Neural cell (in vitro differentiated cells): ENCODE measurements at regions not wholly inside any gene's neighbourhood (a gene's known extent, or its start where the extent isn't known, plus 50 kb on each side); places are given as distances from the start of the nearest gene placed in this dataset.

Experiments used
- H2AFZ ChIP-seq: fragments of 200-600, 300-800 bp; sonication (generic), shearing (Covaris generic); 2 replicates; pipeline ENCODE4 v1.6.0; 2014; ENCODE audit warnings: low read depth, mild to moderate bottlenecking, antibody characterized with exemption, low read length, moderate library complexity
- H3F3A ChIP-seq: fragments of 200-600 bp; shearing (Covaris generic); 2 replicates; pipeline ENCODE4 v1.6.1; 2016; ENCODE audit warnings: mild to moderate bottlenecking, moderate library complexity, mixed read lengths, antibody characterized with exemption, low read length; ENCODE audit not compliant: insufficient read depth, poor library complexity, severe bottlenecking
- H3K27ac ChIP-seq: fragments of 200-600, 300-800 bp; sonication (generic), shearing (Covaris generic); 2 replicates; pipeline ENCODE4 v1.5.1; 2014; ENCODE audit warnings: mild to moderate bottlenecking, low read length, moderate library complexity
- H3K27me3 ChIP-seq: fragments of 300-800, 200-600 bp; sonication (generic), shearing (Covaris generic); 2 replicates; pipeline ENCODE4 v1.6.0; 2014; ENCODE audit warnings: mild to moderate bottlenecking, low read depth, low read length, moderate library complexity; ENCODE audit not compliant: insufficient read depth
- H3K36me3 ChIP-seq: fragments of 300-800, 200-600 bp; sonication (generic), shearing (Covaris generic); 2 replicates; pipeline ENCODE4 v1.5.1; 2014; ENCODE audit warnings: mild to moderate bottlenecking, antibody characterized with exemption, low read length, moderate library complexity; ENCODE audit not compliant: insufficient read depth
- H3K4me2 ChIP-seq: fragments of 300-800, 200-600 bp; sonication (generic), shearing (Covaris generic); 2 replicates; pipeline ENCODE4 v1.6.0; 2014; ENCODE audit warnings: mild to moderate bottlenecking, low read length
- H3K4me3 ChIP-seq: fragments of 300-800, 200-600 bp; sonication (generic), shearing (Covaris generic); 2 replicates; pipeline ENCODE4 v1.5.1; 2014; ENCODE audit warnings: mild to moderate bottlenecking, low read length, moderate library complexity
- H3K79me2 ChIP-seq: fragments of 200-600 bp; shearing (Covaris generic); replicated peaks from 2 replicates; pipeline ENCODE4 v1.6.0; 2014; ENCODE audit warnings: mild to moderate bottlenecking, low read length, moderate library complexity; ENCODE audit not compliant: insufficient read depth
- H3K9ac ChIP-seq: fragments of 300-800, 200-600 bp; sonication (generic), shearing (Covaris generic); 2 replicates; pipeline ENCODE4 v1.6.1; 2016; ENCODE audit warnings: mild to moderate bottlenecking, low read length, mixed read lengths
- H3K9me2 ChIP-seq: fragments of 200-600 bp; shearing (Covaris generic); 2 replicates; pipeline ENCODE4 v1.6.1; 2016; ENCODE audit warnings: mild to moderate bottlenecking, low read length, mixed read lengths; ENCODE audit not compliant: insufficient read depth
- H3K9me3 ChIP-seq: fragments of 200-600, 300-800 bp; sonication (generic), shearing (Covaris generic); 2 replicates; pipeline ENCODE4 v1.6.1; 2016; ENCODE audit warnings: mild to moderate bottlenecking, mixed run types, low read length, moderate library complexity, mixed read lengths
- H4K20me1 ChIP-seq: fragments of 200-600 bp; shearing (Covaris generic); 2 replicates; pipeline ENCODE4 v1.6.1; 2016; ENCODE audit warnings: mild to moderate bottlenecking, mixed run types; ENCODE audit not compliant: insufficient read depth
- EP300 ChIP-seq: fragments of 450-650 bp; conservative IDR thresholded peaks from 2 replicates; pipeline ENCODE4 v1.6.1; 2014; ENCODE audit warnings: antibody characterized with exemption, mild to moderate bottlenecking, moderate library complexity; ENCODE audit not compliant: poor library complexity, severe bottlenecking
- EZH2 ChIP-seq: fragments of 200-600, 300-800 bp; shearing (Covaris generic), sonication (generic); IDR thresholded peaks from 2 replicates; pipeline ENCODE4 v1.6.1; 2014; ENCODE audit warnings: antibody characterized with exemption, low read length, borderline replicate concordance, mild to moderate bottlenecking; ENCODE audit not compliant: insufficient read depth, poor library complexity, severe bottlenecking
- MXI1 ChIP-seq: fragments of 450-650 bp; conservative IDR thresholded peaks from 2 replicates; pipeline ENCODE4 v1.6.1; 2014; ENCODE audit warnings: antibody characterized with exemption, mild to moderate bottlenecking; ENCODE audit not compliant: poor library complexity, severe bottlenecking
- POLR2AphosphoS5 ChIP-seq: IDR thresholded peaks from 2 replicates; pipeline ENCODE4 v1.6.1; 2012
- RAD21 ChIP-seq: fragments of 450-650 bp; conservative IDR thresholded peaks from 2 replicates; pipeline ENCODE4 v1.6.1; 2014; ENCODE audit warnings: antibody characterized with exemption, mild to moderate bottlenecking, moderate library complexity
- SMC3 ChIP-seq: fragments of 450-650 bp; conservative IDR thresholded peaks from 2 replicates; pipeline ENCODE4 v1.6.1; 2014; ENCODE audit warnings: antibody characterized with exemption, mild to moderate bottlenecking, moderate library complexity; ENCODE audit not compliant: poor library complexity
- TAF1 ChIP-seq: IDR thresholded peaks from 2 replicates; pipeline ENCODE4 v1.6.1; 2012; ENCODE audit warnings: low read depth
- TF ChIP-seq, protein P1 (sequence below): IDR thresholded peaks from 2 replicates; pipeline ENCODE4 v1.6.1; 2012; ENCODE audit warnings: borderline replicate concordance
- TF ChIP-seq, protein P2 (sequence below): fragments of 450-650 bp; IDR thresholded peaks from 2 replicates; pipeline ENCODE4 v1.5.1; 2014; ENCODE audit warnings: antibody characterized with exemption, mild to moderate bottlenecking, moderate library complexity; ENCODE audit not compliant: poor library complexity, severe bottlenecking

DNA sequence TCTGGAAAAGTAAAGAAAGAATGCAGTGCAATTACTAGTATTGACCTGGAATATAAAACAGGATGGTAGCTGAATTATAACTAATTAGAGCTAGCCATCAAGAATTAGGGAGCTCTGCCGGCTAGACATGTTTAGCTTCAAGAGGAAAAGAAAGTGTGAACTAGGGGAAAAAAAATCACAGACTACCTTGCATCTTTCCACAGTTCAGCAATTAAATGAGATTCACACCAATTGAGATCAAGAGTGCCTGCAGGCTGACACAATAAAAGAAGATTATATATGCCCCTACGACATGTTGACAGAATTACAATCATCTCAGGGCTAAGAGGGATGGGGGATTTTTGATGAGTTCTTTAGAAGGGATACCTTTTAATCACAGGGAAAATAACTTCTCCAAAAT, 303.3 kb upstream of the CELF2 start:
- Histone ChIP-seq H3K9ac (no peak overlapping the region), H3K9me2 (no peaks in the 10 kb centered on the region), H3K36me3 (no peaks in the 10 kb centered on the region), H3K4me3 (no peak overlapping the region), H4K20me1 (no peaks in the 10 kb centered on the region), H3K4me2 (no peak overlapping the region), H3K79me2 (no peaks in the 10 kb centered on the region), H3K27ac (no peak overlapping the region), H3K27me3 (no peaks in the 10 kb centered on the region), H3F3A (no peaks in the 10 kb centered on the region), H2AFZ (no peak overlapping the region), H3K9me3 (no peaks in the 10 kb centered on the region)
- TF ChIP-seq SMC3 (no peak), EZH2 (no peak), POLR2AphosphoS5 (no peak)

DNA sequence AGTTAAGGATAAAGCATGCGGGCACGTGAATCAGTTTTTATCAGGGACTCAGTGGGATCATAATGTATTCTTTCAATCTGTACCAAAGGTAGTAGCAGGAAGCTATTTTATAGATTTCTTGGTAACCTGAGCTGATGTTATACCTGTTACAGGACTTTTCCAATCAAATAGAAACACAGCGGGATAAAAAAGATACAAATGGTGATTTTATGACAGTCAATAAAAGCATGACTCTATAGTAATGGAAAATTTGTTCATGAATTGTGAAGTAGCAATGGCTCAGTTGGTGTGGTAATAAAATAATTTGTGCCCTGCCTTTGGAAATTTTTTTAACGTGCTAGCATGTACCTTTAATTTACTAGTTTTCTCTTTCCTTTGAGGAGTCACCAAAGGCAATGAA, 300.7 kb upstream of the CELF2 start:
- Histone ChIP-seq H3F3A (no peaks in the 10 kb centered on the region), H3K4me3 (no peak overlapping the region), H3K4me2 (no peak overlapping the region), H3K27me3 (no peaks in the 10 kb centered on the region), H3K9me3 (no peaks in the 10 kb centered on the region), H4K20me1 (no peaks in the 10 kb centered on the region), H3K36me3 (no peaks in the 10 kb centered on the region), H3K9me2 (no peaks in the 10 kb centered on the region), H3K27ac (no peak overlapping the region), H3K79me2 (no peaks in the 10 kb centered on the region), H3K9ac (no peak overlapping the region), H2AFZ (no peak overlapping the region)
- TF ChIP-seq, protein P1, sequence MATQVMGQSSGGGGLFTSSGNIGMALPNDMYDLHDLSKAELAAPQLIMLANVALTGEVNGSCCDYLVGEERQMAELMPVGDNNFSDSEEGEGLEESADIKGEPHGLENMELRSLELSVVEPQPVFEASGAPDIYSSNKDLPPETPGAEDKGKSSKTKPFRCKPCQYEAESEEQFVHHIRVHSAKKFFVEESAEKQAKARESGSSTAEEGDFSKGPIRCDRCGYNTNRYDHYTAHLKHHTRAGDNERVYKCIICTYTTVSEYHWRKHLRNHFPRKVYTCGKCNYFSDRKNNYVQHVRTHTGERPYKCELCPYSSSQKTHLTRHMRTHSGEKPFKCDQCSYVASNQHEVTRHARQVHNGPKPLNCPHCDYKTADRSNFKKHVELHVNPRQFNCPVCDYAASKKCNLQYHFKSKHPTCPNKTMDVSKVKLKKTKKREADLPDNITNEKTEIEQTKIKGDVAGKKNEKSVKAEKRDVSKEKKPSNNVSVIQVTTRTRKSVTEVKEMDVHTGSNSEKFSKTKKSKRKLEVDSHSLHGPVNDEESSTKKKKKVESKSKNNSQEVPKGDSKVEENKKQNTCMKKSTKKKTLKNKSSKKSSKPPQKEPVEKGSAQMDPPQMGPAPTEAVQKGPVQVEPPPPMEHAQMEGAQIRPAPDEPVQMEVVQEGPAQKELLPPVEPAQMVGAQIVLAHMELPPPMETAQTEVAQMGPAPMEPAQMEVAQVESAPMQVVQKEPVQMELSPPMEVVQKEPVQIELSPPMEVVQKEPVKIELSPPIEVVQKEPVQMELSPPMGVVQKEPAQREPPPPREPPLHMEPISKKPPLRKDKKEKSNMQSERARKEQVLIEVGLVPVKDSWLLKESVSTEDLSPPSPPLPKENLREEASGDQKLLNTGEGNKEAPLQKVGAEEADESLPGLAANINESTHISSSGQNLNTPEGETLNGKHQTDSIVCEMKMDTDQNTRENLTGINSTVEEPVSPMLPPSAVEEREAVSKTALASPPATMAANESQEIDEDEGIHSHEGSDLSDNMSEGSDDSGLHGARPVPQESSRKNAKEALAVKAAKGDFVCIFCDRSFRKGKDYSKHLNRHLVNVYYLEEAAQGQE, result no peak
- TF ChIP-seq MXI1 (no peak), TAF1 (no peak), RAD21 (no peak), EP300 (no peak)
- TF ChIP-seq, protein P2, sequence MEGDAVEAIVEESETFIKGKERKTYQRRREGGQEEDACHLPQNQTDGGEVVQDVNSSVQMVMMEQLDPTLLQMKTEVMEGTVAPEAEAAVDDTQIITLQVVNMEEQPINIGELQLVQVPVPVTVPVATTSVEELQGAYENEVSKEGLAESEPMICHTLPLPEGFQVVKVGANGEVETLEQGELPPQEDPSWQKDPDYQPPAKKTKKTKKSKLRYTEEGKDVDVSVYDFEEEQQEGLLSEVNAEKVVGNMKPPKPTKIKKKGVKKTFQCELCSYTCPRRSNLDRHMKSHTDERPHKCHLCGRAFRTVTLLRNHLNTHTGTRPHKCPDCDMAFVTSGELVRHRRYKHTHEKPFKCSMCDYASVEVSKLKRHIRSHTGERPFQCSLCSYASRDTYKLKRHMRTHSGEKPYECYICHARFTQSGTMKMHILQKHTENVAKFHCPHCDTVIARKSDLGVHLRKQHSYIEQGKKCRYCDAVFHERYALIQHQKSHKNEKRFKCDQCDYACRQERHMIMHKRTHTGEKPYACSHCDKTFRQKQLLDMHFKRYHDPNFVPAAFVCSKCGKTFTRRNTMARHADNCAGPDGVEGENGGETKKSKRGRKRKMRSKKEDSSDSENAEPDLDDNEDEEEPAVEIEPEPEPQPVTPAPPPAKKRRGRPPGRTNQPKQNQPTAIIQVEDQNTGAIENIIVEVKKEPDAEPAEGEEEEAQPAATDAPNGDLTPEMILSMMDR, result no peak

DNA sequence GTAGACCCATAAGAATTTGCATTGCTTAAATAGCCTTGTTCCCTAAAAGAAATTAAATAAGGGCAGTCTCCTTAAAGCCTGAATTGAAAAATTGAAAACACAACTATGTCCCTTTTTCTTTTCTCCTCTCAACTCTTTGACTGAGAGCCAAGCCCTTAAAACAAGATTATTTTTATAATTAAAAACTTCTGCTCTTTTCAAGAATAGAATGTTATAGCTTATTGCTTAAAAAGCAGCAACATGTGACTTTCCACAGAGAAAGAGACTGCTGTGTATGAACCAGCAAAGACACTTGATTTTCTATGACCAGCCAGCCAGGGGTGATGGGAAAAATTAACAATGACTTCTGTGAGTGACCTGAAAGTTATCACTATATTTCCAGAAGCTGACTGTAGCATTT, 295.2 kb upstream of the CELF2 start:
- Histone ChIP-seq H3K36me3 (no peaks in the 10 kb centered on the region), H3K9me2 (no peaks in the 10 kb centered on the region), H3K27me3 (no peaks in the 10 kb centered on the region), H3K27ac (no peak overlapping the region), H3K9ac (no peak overlapping the region), H3K4me2 (no peak overlapping the region), H3K79me2 (no peaks in the 10 kb centered on the region), H3K9me3 (no peaks in the 10 kb centered on the region), H3F3A (no peaks in the 10 kb centered on the region), H4K20me1 (no peaks in the 10 kb centered on the region), H3K4me3 (no peak overlapping the region), H2AFZ (no peak overlapping the region)
- TF ChIP-seq EP300 (no peak), TAF1 (no peak), POLR2AphosphoS5 (no peak), SMC3 (no peak), EZH2 (no peak)
- TF ChIP-seq, protein P2, result no peak
- TF ChIP-seq, protein P1, result no peak
